ENCODE measurements at regions not wholly inside any gene's neighbourhood (a gene's known extent, or its start where the extent isn't known, plus 50 kb on each side); places are given as distances from the start of the nearest gene placed in this dataset.

GRCh38 chr14:65303899-65304222 is 108.7 kb upstream of the FUT8 start:
- in situ Hi-C loops (cut with MboI; ENCODE audit: low sequenced_read_pairs), result no loop called here

DNA sequence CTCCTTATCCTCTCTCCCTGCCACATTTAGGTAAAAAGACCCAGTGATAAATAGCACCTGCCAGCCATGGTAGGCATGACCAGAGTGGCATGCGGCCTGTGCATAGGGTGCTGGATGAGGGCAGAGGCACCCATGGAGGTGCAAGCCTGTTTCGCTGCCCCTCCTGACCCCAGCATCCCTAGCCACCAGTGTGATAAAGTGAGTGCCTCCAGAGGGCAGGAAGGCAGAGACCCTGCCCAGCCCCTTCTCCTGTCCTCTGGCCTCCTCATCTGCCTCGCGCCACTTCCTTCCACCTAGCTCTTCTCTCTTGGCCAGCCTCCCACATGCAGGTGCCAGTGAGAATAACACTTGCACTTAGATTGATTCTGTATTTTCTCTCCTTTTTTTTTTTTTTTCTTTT is 108.3 kb upstream of the FUT8 start:
- in situ Hi-C loops (cut with MboI; ENCODE audit: low sequenced_read_pairs), result no loop called here

DNA sequence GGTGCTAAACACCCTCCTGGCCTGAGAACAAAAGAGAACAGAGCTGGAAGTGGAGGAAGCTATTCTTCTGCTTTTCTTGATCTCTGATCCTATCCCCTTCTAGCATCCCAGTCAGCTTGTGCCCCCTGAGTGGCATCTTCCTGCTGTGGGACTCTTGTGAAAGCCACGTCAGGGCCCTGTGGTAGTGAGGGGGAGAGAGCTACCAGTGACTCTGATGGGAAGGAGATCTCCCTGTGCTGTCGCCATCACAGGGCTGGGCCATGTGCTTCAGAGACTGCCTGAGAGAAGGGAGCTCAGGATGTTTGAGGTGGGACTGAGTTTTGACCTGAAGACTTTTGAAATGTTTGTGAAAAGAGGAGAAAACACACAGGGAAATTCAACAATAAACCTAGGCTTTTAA is 107.6 kb upstream of the FUT8 start:
- in situ Hi-C loops (cut with MboI; ENCODE audit: low sequenced_read_pairs), result no loop called here

GRCh38 chr14:65308536-65308935 is 104.0 kb upstream of the FUT8 start:
- in situ Hi-C loops (cut with MboI; ENCODE audit: low sequenced_read_pairs), result no loop called here

GRCh38 chr14:65310568-65310967 is 102.0 kb upstream of the FUT8 start:
- in situ Hi-C loops (cut with MboI; ENCODE audit: low sequenced_read_pairs), result no loop called here

- in situ Hi-C loops (cut with MboI; ENCODE audit: low sequenced_read_pairs), result no loop called here
These were observed 99.7 kb upstream of the FUT8 start for GRCh38 chr14:65312859-65313258.

- in situ Hi-C loops (cut with MboI; ENCODE audit: low sequenced_read_pairs), result no loop called here
These were observed 93.7 kb upstream of the FUT8 start for GRCh38 chr14:65318636-65319506.

DNA sequence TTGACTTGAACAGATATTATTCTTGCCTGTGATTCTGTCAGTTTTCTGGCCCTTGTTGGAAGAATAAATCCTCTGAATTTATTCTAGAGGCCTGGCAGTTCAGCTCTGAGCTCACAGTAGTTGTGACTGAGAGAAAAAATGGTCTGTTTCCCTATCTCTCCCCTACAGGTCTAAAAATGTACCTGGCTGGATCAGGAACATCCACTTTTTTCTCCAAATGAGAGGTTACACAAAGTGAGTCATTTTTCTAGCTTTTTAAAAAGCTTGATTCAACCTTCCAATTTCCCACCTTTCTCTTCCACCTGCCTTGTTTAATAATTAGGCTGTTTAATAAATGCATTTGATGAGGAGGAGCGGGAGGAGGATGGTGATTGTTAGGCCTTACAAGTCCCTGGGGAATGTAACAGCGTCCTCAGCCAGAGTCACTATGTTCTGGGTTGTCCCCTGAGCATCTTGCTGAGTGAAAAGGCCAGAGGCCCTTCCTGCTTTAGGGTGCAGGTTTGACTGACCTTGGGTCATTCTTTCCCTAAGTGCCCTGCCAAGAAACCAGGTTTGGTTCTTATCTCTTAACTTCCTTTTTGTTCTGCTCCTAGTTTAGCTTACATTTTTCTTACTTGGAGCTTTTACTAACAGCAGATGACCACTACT is 91.7 kb upstream of the FUT8 start:
- in situ Hi-C loops (cut with MboI; ENCODE audit: low sequenced_read_pairs), result no loop called here

- in situ Hi-C loops (cut with MboI; ENCODE audit: low sequenced_read_pairs), result no loop called here
These were observed 91.1 kb upstream of the FUT8 start for GRCh38 chr14:65321370-65321875.

DNA sequence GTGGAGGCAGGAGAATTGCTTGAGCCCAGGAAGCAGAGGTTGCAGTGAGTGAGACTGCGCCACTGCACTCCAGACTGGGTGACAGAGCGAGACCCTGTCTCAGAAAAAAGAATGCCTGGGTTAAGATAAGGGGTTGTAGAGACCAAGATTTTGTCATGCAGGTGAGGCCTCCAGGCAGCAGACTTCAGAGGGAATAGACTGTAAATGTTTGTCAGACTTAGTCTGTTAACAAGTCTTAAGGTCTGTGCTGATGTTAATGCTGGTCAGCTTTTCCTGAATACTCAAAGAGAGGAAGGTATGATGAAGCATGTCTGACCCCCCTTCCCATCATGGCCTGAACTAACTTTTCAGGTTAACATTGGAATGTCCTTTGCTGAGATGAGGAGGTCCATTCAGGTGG is 83.0 kb upstream of the FUT8 start:
- in situ Hi-C loops (cut with MboI; ENCODE audit: low sequenced_read_pairs), result no loop called here

GRCh38 chr14:65329911-65330310 is 82.6 kb upstream of the FUT8 start:
- in situ Hi-C loops (cut with MboI; ENCODE audit: low sequenced_read_pairs), result no loop called here

- in situ Hi-C loops (cut with MboI; ENCODE audit: low sequenced_read_pairs), result no loop called here
These were observed 82.1 kb upstream of the FUT8 start for GRCh38 chr14:65330416-65330815.

DNA sequence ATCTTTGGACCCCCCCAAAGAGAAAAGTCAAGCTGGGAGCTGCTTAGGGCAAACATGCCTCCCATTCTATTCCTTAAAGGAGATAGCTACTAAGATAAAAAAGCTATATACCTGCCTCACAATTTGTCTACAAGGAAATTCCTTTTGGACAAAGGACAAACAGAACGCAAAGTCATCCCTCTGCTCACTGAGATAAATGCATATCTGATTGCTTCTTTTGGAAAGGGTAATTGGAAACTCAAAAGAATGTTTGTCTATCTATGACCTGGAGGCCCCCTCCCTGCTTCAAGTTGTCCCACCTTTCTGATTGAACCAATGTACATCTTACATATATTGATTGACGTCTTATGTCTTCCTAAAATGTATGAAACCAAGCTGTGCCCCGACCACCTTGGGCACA is 80.9 kb upstream of the FUT8 start:
- in situ Hi-C loops (cut with MboI; ENCODE audit: low sequenced_read_pairs), result no loop called here

- in situ Hi-C loops (cut with MboI; ENCODE audit: low sequenced_read_pairs), result no loop called here
These were observed 80.2 kb upstream of the FUT8 start for GRCh38 chr14:65332141-65332871.

DNA sequence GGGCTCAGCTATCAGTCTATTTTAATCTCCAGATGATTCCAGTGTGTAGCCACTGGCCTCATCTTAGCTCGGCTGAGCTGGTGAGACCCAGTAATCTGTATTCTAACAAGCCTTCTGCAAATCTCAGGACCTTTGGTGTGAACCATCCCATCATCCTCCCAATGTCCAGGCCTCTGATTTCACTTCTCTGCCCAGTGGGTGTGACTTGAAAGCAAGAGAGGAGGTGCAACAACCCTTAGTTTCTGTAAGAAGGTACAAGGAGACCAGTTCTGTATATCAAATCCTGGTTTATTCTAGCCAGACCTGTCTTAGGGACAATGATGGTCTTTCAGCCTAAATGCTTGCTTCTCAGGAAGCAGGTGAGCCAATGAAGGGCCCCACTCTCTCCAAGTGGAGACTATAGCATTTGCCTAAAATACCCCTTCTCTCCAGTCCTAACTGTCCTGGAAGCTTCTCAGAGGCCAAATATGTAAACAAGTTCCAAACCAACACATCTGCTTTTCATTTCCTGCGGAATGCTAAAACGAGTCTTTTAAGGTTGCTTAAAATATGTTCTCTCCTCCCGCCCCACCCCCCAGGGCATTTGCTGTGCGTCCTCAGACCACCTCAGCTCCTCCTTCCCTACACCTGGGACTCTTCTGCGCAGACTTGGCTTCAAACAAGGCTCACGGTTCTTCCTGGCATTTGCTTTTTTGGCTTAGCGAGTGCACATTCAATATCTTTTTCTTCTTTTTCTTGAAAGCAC is 78.4 kb upstream of the FUT8 start:
- in situ Hi-C loops (cut with MboI; ENCODE audit: low sequenced_read_pairs), result no loop called here

GRCh38 chr14:65334765-65335410 is 77.6 kb upstream of the FUT8 start:
- in situ Hi-C loops (cut with MboI; ENCODE audit: low sequenced_read_pairs), result no loop called here

DNA sequence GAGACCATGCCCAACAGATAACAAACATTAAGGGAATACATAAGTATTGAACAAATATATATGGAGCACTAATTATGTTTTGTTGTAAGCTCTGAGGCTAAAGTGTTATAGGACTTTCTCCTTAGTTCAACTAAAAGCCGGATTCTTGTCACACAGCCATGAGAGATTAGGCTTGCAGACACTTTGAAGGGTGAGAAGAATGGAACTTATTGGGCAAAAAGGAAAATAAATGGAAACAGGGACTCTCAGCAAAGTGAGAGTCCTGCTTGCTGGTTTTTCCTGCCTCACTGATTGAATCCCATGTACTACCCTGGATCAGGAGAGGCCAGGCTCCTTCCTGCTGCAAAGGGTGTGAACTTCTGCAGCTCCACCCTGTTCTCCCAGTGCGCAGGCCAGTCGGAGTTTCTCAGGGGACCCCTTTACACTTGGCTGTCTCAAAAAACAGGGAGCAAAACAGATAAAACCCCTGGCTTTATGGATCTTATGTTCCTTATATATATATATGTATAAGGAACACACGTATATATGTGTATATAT is 77.1 kb upstream of the FUT8 start:
- in situ Hi-C loops (cut with MboI; ENCODE audit: low sequenced_read_pairs), result no loop called here

GRCh38 chr14:65336191-65336591 is 76.3 kb upstream of the FUT8 start:
- in situ Hi-C loops (cut with MboI; ENCODE audit: low sequenced_read_pairs), result no loop called here

GRCh38 chr14:65339866-65340265 is 72.7 kb upstream of the FUT8 start:
- in situ Hi-C loops (cut with MboI; ENCODE audit: low sequenced_read_pairs), result no loop called here

DNA sequence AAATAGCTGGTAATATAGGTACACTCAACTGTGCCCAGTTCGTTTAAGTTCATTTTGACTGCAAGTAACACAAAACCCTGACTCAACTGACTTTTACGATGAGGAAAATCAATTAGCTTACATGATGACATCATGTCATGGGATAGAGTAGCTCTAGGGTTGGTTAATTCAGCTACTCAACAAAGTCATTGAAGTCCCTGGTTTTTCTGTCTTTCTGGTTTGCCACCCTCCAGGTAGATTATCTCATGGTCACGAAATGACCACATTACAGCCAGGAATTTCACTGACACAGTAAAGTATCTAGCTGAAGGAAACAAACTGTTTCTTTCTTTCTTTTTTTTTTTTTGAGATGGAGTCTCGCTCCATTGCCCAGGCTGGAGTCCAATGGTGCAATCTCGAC is 68.5 kb upstream of the FUT8 start:
- in situ Hi-C loops (cut with MboI; ENCODE audit: low sequenced_read_pairs), result no loop called here
